Activated CD4-positive, alpha-beta memory T cell treated with anti-CD3 and anti-CD28 coated beads for 36 hours (primary cell): ENCODE measurements at regions not wholly inside any gene's neighbourhood (a gene's known extent, or its start where the extent isn't known, plus 50 kb on each side); places are given as distances from the start of the nearest gene placed in this dataset.
"Not testable (repeated sequence)": the region's sequence is repeated elsewhere in the genome, so short reads cannot be mapped to it uniquely, and the experiment has no call there.

Experiments used
- CTCF ChIA-PET: fragments of 350-600 bp; sonication (Branson Sonifier 250); formaldehyde crosslinking; loops from one replicate; lab custom pipeline; 2021; ENCODE audit warnings: antibody characterized with exemption, inconsistent platforms; lab: Charles Lee
- POLR2A ChIA-PET: fragments of 350-600 bp; sonication (Branson Sonifier 250); formaldehyde crosslinking; loops from one replicate; lab custom pipeline; 2021; ENCODE audit warnings: antibody characterized with exemption; lab: Charles Lee
- DNase-seq: peaks from one replicate; pipeline ENCODE4 v3.0.0-alpha.2; 2020
- H3K27ac Mint-ChIP-seq: one replicate; pipeline ENCODE4 v1.8.0; 2021; ENCODE audit warnings: mixed read lengths
- H3K27me3 Mint-ChIP-seq: one replicate; pipeline ENCODE4 v1.8.0; 2021; ENCODE audit warnings: mixed read lengths
- H3K36me3 Mint-ChIP-seq: one replicate; pipeline ENCODE4 v1.8.0; 2021; ENCODE audit warnings: mixed read lengths
- H3K4me1 Mint-ChIP-seq: one replicate; pipeline ENCODE4 v1.8.0; 2021; ENCODE audit warnings: low read depth, mixed read lengths
- H3K4me3 Mint-ChIP-seq: one replicate; pipeline ENCODE4 v1.8.0; 2021; ENCODE audit warnings: mild to moderate bottlenecking, mixed read lengths
- H3K9me3 Mint-ChIP-seq: one replicate; pipeline ENCODE4 v1.8.0; 2021; ENCODE audit warnings: mixed read lengths
- intact Hi-C: fragments of 100-400 bp; cut with micrococcal nuclease; formaldehyde crosslinking; loops from one replicate; pipeline ENCODE4 v1.15.1; 2023

DNA sequence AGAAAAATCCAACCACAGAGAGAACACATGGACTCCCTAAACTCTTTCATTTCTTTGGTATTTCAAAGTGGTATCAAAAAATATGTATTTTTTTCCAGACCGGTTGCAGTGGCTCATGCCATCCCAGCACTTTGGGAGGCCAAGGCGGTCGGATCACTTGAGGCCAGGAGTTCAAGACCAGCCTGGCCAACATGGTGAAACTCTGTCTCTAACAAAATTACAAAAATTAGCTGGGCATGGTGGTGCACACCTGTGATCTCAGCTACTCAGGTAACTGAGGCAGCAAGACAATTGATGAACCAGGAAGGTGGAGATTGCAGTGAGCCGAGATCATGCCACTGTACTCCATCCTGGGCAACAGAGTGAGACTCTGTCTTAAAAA, 121.8 kb downstream of the RIN2 start:
- CTCF ChIA-PET, intact Hi-C loops, H3K27ac Mint-ChIP-seq, H3K36me3 Mint-ChIP-seq, H3K9me3 Mint-ChIP-seq, DNase-seq, POLR2A ChIA-PET, H3K4me1 Mint-ChIP-seq, H3K27me3 Mint-ChIP-seq, H3K4me3 Mint-ChIP-seq: not testable (repeated sequence)

DNA sequence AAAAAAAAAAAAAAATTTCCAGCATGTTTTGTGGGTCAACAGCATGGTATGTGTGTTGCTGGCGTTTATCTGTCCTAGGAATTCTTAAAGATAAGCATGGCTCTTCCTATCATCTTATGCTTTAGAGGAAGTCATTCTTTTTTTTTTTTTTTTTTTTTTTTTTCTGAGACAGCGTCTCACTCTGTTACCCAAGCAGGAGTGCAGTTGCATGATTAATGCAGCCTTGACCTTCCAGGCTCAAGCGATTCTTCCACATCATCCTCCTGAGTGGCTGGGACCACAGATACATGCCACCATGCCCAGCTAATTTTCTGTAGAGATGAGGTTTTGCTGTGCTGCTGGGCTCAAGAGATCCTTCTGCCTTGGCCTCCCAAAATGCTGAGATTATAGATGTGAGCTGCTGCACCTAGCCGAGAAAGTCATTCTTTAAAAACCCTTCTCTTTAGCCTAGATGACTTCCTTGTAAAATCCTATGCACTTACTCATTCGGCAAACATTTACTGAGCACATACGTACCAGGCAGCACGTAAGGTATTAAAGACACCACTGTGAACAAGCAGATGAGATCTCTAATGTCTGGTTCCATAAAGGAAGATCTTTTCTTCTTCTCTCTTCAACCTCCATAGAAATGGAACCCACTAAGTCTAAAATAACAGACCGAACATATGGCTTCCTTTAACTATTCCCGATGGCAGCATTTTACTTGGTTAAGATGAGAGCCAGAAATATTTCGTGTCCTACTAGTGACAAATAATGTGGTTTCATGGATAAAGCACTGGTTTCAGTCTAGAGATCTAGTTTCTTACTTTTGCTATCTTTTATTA, 122.4 kb downstream of the RIN2 start:
- no peak for DNase-seq
- no peaks in the 10 kb centered on the region for H3K9me3 Mint-ChIP-seq
- ChIA-PET CTCF (no interaction called here), POLR2A (no interaction called here)
- peaks cover 2% of the 10 kb centered on the region for H3K27me3 Mint-ChIP-seq
- no peaks in the 10 kb centered on the region for H3K36me3 Mint-ChIP-seq
- H3K27ac Mint-ChIP-seq, result no peak overlapping the region
- intact Hi-C loops, result no loop called here
- no peak overlapping the region for H3K4me3 Mint-ChIP-seq
- H3K4me1 Mint-ChIP-seq, result no peaks in the 10 kb centered on the region

DNA sequence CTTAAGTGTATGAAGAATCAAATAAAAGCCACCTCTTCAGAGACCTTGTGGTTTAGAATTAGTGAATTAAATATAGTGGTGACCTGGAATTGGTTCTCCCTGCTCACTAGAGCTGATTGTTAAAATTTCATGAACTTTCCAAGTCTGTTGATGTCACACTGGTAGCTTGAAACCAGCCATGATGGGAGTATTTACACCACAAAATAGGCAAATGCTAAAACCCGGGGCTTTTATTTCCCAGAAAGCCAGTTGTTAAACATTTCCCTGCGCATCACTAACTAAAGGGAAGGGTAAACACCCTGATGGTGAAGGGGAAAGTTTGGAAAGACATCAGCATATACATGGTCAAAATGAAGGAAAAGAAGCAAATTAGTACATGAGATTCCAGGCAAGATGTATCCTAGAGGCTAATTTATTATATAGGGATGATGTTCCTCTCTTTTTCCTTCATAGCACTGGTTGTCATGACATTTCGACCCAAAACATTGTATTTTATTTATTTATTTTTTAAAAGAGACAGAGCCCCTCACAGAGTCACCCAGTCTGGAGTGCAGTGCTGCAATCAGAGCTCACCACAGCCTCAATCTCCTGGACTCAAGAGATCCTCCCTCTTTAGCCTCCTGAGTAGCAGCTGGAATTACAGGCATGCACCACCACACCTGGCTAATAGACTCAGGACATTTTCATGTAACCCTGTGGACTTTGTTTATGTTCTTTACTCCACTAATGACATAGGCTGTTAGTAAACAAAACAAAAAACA, 123.2 kb downstream of the RIN2 start:
- H3K27ac Mint-ChIP-seq, result no peak overlapping the region
- DNase-seq, result no peak
- no peaks in the 10 kb centered on the region for H3K9me3 Mint-ChIP-seq
- H3K4me3 Mint-ChIP-seq, result no peak overlapping the region
- CTCF ChIA-PET, result no interaction called here
- no peaks in the 10 kb centered on the region for H3K36me3 Mint-ChIP-seq
- intact Hi-C loops, result no loop called here
- POLR2A ChIA-PET, result no interaction called here
- H3K27me3 Mint-ChIP-seq, result peaks cover 2% of the 10 kb centered on the region
- no peaks in the 10 kb centered on the region for H3K4me1 Mint-ChIP-seq

GRCh38 chr20:19881990-19882389, 123.9 kb downstream of the RIN2 start:
- ChIA-PET POLR2A (no interaction called here), CTCF (no interaction called here)
- H3K27me3 Mint-ChIP-seq, result peaks cover 2% of the 10 kb centered on the region
- DNase-seq, result no peak
- H3K27ac Mint-ChIP-seq, result no peak overlapping the region
- H3K9me3 Mint-ChIP-seq, result no peaks in the 10 kb centered on the region
- no peak overlapping the region for H3K4me3 Mint-ChIP-seq
- no peaks in the 10 kb centered on the region for H3K36me3 Mint-ChIP-seq
- intact Hi-C loops, result no loop called here
- H3K4me1 Mint-ChIP-seq, result no peaks in the 10 kb centered on the region

DNA sequence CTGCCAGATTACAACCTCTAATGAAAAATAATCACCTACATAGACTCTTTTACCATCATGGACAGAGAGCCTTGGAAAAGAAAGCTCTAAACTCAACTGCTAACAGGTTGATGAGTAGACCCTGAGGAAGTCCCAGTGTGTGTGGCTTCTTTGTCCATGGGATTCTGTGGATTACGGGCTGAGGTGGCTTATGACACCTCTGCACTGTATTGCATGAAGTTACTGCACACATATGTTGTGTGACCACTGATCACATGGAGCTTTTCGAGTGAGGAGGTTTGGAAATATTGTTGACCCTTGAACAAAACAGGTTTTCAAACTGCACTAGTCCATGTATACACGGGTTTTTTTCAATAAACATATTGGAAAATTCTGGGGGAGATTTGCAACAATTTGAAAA, 124.4 kb downstream of the RIN2 start:
- Mint-ChIP-seq H3K9me3 (no peaks in the 10 kb centered on the region), H3K27ac (no peak overlapping the region), H3K4me1 (no peaks in the 10 kb centered on the region), H3K27me3 (peaks cover 2% of the 10 kb centered on the region), H3K4me3 (no peak overlapping the region), H3K36me3 (no peaks in the 10 kb centered on the region)
- POLR2A ChIA-PET, result no interaction called here
- intact Hi-C loops, result no loop called here
- no peak for DNase-seq
- CTCF ChIA-PET, result no interaction called here

DNA sequence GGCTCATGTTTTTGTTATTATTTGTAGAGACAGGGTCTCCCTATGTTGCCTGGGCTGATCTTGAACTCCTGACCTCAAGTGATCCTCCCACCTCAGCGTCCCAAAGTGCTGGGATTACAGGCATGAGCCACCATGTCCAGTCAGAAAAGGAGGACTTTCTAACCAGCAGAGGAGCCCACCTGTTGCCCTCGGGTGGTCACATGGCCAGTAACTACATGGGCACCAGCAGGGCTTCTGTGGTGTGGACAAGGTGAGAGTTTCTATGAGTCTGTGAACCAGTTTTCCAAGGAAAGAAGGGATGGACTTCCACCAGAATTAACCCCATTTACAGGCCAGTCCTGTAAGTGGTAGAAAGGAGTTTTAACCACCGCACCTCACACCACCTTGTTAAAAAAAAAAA, 125.4 kb downstream of the RIN2 start:
- ChIA-PET CTCF (no interaction called here), POLR2A (no interaction called here)
- H3K4me3 Mint-ChIP-seq, result no peak overlapping the region
- no peak for DNase-seq
- no peak overlapping the region for H3K27ac Mint-ChIP-seq
- intact Hi-C loops, result no loop called here
- H3K27me3 Mint-ChIP-seq, result peaks cover 5% of the 10 kb centered on the region
- no peaks in the 10 kb centered on the region for H3K4me1 Mint-ChIP-seq
- H3K36me3 Mint-ChIP-seq, result no peaks in the 10 kb centered on the region
- no peaks in the 10 kb centered on the region for H3K9me3 Mint-ChIP-seq

- DNase-seq, result no peak
- H3K4me1 Mint-ChIP-seq, result no peaks in the 10 kb centered on the region
- intact Hi-C loops, result no loop called here
- peaks cover 12% of the 10 kb centered on the region for H3K27me3 Mint-ChIP-seq
- H3K9me3 Mint-ChIP-seq, result no peaks in the 10 kb centered on the region
- H3K36me3 Mint-ChIP-seq, result no peaks in the 10 kb centered on the region
- CTCF ChIA-PET, result no interaction called here
- no peak overlapping the region for H3K4me3 Mint-ChIP-seq
- POLR2A ChIA-PET, result no interaction called here
- H3K27ac Mint-ChIP-seq, result no peak overlapping the region
These were observed 127.5 kb downstream of the RIN2 start for GRCh38 chr20:19885594-19885938.

DNA sequence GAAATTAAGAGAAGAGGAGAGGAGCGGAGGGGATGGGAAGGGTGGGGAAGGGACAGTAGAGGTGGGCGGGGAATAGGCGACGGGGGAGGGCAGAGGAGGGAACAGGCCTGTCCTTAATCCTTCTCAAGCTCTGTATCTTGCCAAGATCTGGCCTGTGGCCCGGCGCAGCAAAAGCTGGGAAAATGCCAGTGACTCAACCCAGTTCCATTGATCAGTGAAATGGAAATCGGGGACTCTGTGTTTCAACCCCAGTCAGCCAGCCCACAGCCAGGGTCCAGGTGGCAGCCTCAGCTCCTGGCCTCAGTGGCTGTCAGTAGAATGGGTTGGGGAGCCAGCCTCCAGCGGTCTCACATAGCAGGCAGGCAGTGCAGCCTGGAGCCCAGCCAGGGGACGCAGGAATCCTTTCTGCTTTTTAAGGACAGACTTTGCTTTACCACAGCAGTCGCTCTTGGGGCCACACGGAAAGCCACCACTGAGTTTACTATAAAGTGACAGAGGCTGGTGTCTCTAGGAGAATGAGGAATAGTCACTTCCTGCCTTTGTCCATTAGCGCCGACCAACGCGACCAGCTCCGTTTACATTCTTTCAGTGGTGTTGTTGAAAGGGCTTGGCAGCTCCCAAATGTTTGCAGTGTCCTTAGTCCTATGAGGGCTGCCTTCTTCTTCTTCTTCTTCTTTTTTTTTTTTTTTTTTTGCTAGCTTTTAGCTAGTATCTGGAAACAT, 128.0 kb downstream of the RIN2 start:
- no peak for DNase-seq
- Mint-ChIP-seq H3K4me1 (no peaks in the 10 kb centered on the region), H3K27me3 (peaks cover 15% of the 10 kb centered on the region), H3K4me3 (no peak overlapping the region), H3K9me3 (no peaks in the 10 kb centered on the region), H3K36me3 (no peaks in the 10 kb centered on the region), H3K27ac (no peak overlapping the region)
- intact Hi-C loops, result no loop called here
- ChIA-PET POLR2A (no interaction called here), CTCF (no interaction called here)

GRCh38 chr20:19886661-19887288, 128.7 kb downstream of the RIN2 start:
- POLR2A ChIA-PET, result no interaction called here
- H3K36me3 Mint-ChIP-seq, result no peaks in the 10 kb centered on the region

DNA sequence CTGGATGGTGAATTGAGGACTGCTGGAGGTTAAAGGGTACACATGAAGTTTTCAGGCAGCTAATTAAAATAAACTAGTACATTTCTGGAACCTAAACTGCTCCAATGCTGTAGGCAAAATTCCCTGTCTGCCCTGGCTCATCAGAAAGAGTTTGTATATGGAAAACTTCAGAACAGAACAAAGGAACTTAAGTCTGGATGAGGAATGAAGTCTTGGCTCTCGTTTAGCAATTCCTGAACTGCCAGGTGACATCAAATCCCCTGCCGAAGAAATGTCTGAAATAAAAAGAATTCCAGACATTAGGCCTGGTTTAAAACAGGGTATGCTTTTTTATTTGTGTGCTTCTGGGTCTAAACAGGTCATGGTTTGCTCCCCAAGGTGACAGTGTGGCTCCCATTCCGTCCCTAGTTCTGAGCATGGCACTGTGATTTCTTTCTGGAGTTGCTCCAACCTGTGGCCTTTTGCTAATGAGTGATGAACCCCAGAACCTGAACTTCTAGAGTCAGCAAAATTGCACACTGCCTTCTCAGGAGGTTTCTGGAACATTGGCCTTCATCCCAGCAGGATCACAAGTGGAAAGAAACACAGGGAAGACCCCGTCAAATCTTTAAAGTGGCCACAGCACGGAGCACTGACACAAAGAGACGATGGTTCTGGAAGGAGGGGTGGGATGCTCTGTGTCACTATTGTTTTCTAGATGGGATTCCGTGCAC, 129.4 kb upstream of the NAA20 start:
- Mint-ChIP-seq H3K4me1 (no peaks in the 10 kb centered on the region), H3K9me3 (no peaks in the 10 kb centered on the region), H3K27me3 (peaks cover 15% of the 10 kb centered on the region), H3K4me3 (no peak overlapping the region), H3K27ac (no peak overlapping the region), H3K36me3 (no peaks in the 10 kb centered on the region)
- no peak for DNase-seq
- intact Hi-C loops, result no loop called here
- ChIA-PET POLR2A (no interaction called here), CTCF (no interaction called here)

More at GRCh38 chr20:19886661-19887288, 128.7 kb downstream of the RIN2 start:
- H3K27ac Mint-ChIP-seq, result no peak overlapping the region
- intact Hi-C loops, result no loop called here
- H3K9me3 Mint-ChIP-seq, result no peaks in the 10 kb centered on the region
- DNase-seq, result no peak
- CTCF ChIA-PET, result no interaction called here
- no peaks in the 10 kb centered on the region for H3K4me1 Mint-ChIP-seq
- H3K4me3 Mint-ChIP-seq, result no peak overlapping the region
- peaks cover 15% of the 10 kb centered on the region for H3K27me3 Mint-ChIP-seq

- no peaks in the 10 kb centered on the region for H3K9me3 Mint-ChIP-seq
- intact Hi-C loops, result no loop called here
- CTCF ChIA-PET, result no interaction called here
- peaks cover 15% of the 10 kb centered on the region for H3K27me3 Mint-ChIP-seq
- no peaks in the 10 kb centered on the region for H3K4me1 Mint-ChIP-seq
- H3K36me3 Mint-ChIP-seq, result no peaks in the 10 kb centered on the region
- no peak for DNase-seq
- no peak overlapping the region for H3K4me3 Mint-ChIP-seq
- H3K27ac Mint-ChIP-seq, result no peak overlapping the region
- POLR2A ChIA-PET, result no interaction called here
These were observed 128.9 kb upstream of the NAA20 start for GRCh38 chr20:19888269-19888671.
